NCI-H2227 treated with DMSO at 0.1 percent for 48 hours (cell line): ENCODE measurements at regions not wholly inside any gene's neighbourhood (a gene's known extent, or its start where the extent isn't known, plus 50 kb on each side); places are given as distances from the start of the nearest gene placed in this dataset.

Experiments used
- DNase-seq: peaks from one replicate; lab custom pipeline; 2025; lab: John Stamatoyannopoulos, UW

DNA sequence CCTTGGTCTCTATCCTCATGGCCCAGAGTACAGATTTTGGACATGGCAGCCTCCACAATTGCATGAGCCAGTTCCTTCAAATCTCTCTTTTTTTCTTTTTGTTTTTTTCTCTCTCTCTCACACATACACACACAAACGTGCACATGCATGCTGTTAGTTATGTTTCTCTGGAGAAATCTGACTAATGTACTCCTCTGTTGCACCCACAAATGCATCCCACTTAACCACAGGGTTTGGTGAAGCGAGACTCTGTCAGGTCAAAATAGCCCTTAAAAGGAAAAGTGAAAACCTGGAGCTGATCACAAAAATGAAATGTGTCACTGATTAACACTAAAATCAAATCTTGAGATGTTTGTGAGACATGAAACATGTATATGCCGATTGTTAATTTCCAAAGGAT lies 374.6 kb upstream of the ARGLU1 start:
- DNase-seq = no peak

DNA sequence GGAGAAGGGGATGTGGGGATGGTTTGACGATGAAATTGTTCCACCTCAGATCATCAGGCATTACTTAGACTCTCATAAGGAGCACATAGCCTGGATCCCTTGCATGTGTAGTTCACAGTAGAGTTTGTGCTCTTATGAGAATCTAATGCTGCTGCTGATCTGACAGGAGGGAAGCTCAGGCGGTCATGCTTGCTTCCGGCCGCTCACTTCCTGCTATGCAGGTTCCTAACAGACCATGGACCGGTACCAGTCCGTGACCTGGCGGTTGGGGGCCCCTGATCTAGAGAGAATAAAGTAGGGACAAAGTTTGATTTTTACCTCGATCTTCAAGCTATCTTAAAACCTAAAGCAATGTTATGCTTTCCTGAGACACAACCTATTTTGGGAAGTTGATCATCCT lies 373.8 kb upstream of the ARGLU1 start:
- no peak for DNase-seq

DNA sequence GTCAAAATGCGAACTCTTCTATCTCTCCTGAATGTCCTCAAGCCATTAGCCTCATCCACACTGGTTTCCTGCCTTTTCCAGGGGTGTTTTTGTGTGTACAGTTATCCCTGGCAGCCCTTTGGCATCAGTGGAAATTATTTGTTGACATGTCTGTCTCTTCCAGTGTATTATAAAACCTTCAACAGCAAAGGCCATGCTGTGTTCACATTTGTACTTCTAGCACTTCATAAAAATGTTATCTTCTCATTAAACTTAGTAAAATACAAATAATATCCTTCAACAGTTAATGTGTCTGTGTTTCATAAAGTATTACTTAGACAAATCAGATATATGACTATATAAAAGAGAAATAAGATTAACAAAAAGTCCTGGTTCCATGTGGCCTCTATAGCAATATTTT lies 359.5 kb upstream of the ARGLU1 start:
- DNase-seq = no peak

DNA sequence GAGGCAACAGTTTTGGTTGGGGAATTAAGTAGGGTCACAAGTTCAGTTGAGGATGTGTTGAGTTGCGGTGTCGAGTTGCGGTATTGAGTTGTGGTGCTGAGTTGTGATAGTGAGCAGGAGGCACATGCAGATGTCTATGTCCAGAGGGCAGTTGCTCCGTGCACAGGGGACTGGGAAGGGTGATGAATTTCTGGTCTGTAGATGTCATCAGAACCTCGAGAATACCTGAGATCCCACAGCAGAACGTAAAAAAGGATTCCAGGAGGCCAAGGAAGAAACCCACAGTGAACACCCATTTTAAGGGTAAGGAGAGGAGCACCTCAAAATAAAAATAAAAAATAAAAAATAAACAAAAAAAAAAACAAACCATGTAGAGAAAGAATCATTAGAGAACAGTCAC lies 354.4 kb upstream of the ARGLU1 start:
- no peak for DNase-seq

DNA sequence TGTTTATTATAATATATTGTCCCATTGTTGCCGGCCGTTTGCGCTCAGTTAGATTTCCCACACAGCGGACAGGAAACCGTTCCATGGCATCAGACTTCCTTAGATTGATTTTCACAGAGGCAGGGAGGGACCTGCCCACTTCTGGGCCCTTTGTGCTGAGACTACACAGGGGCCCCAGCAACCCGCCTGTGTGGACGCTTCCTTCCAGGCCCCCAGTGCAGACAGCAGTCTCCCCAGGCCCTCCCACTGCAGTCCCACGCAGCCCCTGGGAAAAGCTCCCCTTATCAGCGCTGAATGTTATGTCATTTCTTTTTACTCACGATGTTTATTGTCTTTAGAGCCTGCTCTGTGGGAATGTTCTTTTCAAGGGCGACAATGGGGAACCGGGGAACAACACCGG lies 351.7 kb upstream of the ARGLU1 start:
- no peak for DNase-seq

DNA sequence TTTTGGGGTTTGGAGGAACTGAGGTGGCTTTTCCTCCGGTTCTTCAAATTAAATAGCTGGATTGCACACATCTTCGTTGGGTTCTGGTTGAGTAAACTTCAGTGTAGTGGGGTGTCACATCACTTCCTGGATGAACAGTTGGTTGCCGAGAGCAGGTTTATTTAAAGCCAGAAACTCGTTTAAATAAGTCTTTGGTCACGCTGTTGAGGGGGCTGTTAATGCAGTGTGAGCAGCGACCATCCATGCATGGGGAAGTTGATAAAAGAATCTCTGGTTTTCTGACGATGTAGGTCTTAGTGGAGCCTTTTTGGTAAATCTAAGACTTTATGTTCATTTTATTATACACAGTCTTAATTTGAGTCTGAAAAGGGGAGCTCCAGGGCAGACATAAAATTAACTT lies 351.2 kb upstream of the ARGLU1 start:
- DNase-seq = no peak

DNA sequence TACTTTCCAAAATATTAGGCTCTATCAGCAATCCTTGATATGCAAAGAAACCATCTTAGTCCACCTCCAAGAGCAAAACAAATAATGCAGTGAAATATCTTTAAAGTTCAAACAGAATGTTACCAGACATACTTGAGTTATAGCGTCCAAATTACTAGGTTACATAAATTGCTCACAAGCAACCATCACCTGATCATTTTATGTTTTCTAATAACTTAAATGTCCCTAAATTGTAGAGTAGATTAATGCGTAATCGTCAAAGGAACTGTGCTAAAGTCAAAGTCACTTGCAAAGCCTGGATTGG lies 350.6 kb upstream of the ARGLU1 start:
- no peak for DNase-seq

DNA sequence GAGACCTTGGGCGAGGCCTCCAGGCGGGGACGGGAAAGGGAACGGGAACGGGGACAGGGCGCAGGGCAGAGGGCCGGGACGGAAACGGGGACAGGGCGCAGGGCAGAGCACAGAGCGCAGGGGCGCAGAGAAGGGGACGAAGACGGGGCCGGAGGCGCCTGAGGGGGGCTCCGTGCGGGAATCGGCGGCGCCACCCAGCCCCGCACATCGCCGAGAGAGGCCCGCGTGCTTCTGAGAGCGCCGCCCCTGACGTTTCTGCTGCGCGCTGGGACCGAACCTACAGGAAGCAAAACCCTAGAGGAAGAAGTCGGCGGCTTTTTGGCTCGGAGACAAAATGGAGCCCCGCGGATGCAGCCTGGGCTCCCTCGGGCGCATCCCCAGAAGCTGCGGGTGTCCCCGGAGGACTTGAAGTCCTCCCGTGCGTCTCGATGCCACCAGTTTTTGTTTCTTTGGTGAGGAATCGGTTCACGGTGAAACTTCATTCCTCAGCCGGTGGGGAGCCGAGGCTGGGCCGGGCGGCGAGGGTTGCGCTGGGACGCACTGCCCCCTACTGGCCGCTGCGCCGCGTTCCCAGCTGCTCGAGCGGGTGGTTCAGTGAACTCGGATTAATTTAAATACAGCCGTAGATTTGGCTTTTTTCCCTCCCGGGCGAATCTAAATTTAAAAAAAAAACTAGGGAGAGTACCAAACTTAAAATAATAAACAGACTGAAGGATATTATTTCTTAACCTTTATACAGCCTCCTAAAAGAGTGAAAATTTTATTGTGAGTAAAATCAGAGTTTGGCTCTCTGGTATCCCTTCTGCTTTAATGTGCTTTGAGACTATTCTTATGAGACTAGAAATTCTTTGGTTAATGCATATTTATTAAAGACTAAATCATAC lies 350.0 kb upstream of the ARGLU1 start:
- peak; percentile 43 for DNase-seq

DNA sequence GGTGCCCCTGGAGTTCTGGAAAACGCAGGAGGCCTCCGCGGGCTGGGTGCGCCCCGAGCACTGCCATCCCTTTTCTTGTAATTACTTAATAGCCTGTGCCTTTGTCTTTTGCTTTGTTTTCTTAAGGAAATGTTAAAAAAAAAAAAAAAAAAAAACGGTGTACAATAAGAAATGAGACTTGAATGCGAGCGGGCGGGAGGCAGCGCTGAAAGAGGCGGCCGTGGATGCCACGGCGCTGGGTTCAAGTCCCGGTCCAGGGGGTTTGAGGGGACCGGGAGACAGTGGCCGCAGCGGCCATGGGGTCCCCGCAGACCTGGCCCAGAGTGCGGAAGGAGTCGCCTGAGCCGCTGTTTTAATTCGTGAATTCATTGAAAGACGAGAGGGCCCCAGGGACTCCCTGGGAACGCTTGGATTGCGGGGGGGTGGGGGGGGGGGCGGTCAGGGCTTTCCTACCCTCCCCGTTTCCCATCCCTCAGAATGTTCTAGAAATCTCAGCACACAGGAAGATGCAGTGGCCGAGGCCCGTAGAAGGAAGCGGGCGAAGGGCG lies 349.2 kb upstream of the ARGLU1 start:
- DNase-seq = no peak

DNA sequence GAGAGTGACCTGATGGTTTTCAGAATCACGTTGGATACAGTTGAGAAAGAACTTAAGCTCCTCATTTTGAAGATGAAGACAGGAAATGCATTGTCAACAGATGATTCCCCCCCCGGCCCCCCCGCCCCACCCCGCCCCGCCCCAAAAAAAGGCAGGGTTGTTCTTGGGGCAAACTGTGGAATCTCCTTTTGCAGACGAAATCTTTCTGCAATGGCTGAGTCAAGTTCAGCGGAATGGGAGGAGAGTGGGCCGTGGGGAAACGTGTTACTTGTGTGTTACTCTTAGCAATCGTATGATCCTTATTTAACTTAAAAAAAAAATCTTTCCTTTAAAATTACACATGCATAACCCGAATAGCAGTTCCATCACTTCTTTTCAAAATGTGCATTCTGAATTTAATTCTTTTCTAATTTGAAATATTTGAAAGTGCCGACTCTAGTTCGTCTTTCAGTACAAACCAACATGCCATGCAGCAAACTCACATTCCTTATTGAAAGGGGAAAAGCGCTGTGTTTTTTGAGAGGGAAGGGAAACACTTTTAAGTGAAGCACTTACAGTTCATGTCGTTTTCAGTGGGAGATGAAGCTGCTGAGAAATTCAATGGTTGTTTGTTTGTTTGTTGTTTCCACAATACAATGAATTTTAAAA lies 348.5 kb upstream of the ARGLU1 start:
- no peak for DNase-seq

DNA sequence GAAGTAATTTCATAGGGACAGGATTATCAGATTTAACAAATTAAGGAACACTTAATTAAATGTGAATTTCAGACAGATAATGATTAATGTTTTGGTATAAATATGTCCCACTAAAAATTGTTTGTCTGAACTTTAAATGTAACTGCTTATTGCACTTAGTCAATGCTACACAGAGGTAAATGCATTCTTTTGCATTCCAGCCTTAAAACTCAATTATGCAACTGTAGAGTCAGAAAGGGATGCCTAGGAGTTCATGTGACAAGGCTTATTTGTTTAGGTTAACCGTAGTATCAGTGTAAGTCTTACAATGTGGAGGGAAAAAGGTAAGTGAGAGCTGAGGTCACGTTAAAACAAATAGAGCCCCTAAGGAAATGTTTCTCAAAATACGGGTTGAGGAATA lies 347.2 kb upstream of the ARGLU1 start:
- DNase-seq = no peak

DNA sequence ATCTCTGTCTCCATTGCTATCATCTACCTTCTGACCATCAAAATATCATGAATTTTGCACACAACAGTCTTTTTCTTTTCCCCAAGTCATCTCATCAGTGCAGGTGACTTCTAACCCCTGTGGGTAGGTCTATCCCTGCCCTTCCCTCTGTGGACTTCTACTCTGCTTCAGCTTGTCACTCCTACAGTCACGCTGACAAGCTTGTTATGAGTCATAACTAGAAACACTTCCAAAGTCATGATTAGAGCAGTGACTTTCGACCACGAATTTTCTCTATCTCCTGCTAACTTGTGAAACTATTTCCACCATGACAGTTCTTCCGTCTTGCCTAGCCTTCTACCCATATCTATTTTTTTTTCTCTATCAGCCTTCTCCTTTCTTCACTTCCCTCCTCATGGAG lies 343.7 kb upstream of the ARGLU1 start:
- no peak for DNase-seq

DNA sequence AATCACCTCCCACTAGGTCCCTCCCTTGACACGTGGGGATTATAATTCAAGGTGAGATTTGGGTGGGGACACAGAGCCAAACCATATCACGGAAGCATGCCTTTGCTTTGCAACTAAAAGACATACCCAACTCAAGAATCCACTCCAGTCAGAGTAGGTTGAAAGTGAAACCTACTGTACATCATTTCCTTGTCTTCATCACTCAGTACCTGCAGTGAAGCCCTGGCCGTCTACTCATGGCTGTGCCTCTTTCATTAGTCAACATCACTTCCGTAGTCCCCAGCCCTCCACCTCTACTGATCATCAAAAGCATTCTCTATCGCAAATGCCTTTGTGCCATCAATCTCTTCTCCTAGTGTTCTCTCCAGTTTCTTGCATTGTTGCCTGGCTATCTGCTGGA lies 343.1 kb upstream of the ARGLU1 start:
- DNase-seq = no peak

DNA sequence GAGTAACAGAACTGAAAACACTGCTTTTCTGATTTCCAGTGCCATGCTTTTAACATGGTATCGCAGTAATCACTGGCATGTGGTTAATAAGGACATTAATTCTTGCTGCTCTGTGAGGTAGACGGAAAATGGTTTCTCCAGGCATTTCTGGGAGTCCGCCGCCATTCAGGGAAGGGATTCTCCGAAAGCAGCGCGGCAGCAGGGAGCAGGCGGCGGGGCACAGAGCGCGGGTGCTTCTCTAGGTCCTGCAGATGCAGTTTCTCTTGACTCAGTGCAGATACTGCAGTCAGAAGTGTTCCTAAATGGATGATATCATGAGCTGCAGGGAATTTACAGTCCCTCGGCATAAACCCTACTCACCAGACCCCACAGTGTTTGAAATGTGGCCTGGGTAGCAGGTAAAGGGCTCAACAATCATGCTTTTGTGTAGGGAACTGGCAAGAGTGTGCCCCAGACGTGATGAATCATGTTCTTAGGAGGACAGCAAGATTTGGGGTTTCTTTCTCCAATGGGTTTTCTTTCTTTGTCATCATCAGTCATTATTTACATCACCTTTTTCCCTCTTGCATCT lies 338.6 kb upstream of the ARGLU1 start:
- DNase-seq = no peak

DNA sequence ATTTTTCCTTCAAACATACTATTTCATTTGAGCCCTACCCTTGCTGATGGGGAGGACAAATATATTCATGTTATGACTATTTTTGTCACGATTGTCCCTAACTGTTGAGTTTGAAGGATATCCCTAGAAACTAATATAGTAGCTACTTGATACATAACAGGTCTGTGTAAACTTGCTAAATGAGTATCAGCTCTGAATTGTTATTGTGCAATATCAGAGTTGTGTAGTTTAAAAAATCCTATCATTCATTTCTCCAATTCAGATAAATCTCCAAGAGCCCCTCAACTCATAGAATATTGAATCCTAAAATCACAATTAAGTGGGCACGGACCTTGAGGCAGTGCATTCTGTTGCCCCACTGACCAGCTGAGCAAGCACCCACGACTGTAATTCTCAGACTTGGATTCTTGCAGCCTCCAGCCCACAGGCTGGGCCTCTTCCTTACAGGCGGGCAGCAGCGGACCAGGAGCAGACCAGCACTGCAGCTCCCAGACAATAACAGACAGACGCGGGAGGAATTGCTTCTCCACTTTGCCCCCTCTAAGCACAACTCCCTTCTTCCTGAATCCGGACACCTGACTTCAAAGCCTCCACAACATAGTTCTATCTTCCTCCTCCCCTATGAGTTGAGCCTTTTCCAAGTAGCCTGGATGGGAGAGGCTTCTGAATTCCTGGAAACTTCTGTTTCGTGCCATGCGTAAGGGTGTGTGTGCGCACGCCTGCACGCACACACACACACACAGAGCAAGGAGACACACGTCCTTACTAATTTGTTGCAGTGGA lies 337.6 kb upstream of the ARGLU1 start:
- no peak for DNase-seq

DNA sequence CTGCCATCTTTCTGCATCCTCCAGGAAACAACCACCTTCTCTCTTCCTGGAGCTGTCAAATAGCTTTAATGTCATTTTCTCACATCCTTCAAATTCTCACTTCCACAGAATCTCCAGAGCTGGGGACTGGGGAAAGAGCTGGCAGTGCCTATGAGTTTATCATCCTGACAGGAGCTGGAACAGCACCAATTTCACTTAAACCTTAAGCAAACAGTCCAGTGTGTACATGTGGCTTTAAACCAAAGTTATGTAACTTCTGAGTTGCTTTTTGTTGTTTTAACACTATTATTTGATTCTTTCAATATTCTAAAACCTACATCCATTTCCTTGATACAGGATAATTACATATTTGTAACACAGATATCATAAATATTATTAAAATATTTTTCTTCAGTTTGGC lies 331.5 kb upstream of the ARGLU1 start:
- no peak for DNase-seq

DNA sequence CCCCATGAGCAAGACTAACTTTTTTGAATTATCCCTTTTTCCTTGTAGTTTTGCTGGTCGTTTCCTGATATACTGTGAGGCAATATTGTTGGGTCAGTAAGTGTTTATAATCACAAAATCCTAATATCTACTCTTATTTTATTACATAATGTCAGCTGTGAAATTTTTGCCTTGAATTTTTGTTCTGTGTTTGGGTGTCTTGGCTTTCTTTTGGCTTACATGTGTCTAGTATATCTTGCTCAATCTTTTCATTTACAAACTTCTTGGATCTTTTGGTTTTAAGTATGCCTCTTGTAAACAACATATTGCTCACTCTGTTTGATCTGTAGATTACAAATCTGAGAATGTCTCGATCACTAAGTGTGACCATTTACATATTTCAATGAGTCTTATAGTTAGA lies 330.3 kb upstream of the ARGLU1 start:
- no peak for DNase-seq

DNA sequence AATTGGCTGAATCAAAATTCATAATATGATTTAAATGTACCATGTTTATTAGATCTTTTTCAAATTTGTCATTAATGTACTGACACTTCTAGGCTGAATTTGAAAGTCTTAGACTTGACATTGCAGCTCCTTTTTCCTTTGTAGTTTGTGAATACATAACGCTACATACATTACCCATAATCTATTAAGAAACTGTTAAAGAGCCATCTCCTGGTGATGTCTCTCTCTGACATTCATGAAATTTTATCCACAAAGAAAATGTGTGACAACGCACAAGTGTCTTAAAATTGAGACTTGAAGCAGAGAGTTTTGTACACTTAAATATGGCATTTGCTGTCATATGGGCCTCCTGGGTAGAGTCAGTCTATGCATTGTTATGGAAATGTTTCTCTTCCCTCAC lies 320.2 kb upstream of the ARGLU1 start:
- DNase-seq = no peak

DNA sequence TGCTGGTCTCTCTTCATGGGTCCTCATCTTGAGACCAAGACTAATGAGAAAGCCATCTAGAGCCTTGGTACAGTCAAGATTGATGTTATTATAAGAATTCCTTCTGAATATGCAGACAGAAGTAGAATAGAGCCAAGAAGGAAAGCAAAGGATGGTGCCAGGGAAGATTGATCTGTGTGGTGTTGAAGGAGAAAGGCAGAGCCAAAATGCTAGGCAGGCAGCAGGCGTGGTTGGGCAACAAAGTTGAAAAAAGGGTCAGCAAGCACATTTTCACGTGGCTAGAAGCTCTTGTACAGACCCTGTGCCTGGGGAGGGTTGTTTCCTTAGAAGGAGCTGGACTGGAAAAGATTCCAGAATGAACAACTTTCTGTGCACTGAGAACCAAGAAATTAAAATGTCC lies 319.7 kb upstream of the ARGLU1 start:
- DNase-seq = no peak

DNA sequence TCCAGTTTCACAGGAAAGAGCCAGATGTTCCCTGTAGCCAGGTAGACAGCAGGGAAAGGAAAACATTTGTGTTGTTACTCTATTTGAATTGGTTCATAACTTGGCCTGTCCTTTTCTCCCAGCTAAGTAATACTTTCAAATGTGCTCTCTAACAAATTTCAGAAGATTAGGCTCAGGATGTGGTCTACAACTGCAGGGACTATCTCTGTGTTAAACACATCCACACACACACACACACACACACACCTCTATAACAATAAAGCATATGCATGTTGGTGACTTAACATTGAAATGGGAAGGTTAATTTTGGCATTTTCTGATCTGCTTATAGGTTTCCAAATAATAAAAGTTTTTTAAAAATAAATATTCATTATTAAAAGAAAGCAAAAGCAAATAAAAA lies 316.0 kb upstream of the ARGLU1 start:
- DNase-seq = no peak

DNA sequence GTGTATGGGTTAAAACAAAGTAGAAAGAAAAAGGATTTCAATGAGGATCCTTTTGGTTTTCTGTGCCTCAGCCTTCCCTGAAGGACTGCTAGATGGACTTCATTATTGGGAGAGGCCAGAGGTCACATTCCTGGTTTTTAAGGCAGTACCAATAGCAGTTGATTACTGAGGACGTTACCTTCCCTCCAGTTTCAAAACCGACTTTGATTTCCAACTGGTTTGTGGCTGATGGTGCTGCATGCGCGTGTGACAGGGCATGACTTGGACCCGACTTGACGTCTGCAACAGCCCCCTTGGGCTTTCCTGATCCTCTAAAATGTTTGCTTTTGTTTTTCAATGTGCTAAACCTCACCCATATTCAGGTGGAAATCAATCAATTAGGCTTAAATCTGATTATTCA lies 314.3 kb upstream of the ARGLU1 start:
- DNase-seq = no peak

DNA sequence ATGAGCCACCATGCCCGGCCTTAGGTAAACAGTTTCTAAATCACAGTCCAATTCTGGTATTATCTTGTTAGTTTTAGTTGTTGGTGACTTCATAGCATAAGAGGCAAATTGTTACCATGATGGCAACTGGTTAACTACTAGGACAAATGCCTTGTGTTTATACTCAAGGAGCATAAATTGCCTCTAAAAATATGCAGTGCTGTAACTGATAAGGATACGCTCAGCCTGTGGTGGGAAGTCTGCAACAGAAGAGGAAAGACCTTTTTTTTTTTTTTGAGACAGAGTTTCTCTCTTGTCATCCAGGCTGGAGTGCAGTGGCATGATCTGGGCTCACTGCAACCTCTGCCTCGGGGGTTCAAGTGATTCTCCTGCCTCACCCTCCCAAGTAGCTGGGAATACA lies 311.9 kb upstream of the ARGLU1 start:
- no peak for DNase-seq

DNA sequence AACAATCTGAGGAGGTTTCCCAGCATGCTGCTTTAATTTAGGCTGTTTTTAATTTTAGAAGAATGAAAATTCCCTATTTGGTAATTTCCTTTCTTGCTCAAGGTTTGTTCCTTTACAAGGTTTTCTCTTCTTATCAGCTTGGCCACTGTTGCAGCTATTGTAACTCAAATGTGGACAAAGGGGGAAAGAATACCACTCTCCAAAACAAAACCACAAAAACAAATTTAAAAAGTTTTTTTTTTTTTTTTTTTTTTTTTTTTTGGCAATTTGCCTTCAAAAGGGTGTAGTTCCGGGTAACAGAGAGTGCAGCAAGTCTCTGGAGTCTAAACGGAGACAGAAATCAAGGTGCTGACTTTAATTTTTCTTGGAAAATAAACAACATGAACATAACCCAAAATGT lies 306.4 kb upstream of the ARGLU1 start:
- DNase-seq = no peak
